Panc1 (cell line): ENCODE measurements at regions not wholly inside any gene's neighbourhood (a gene's known extent, or its start where the extent isn't known, plus 50 kb on each side); places are given as distances from the start of the nearest gene placed in this dataset.

Experiments
- ATAC-seq: fragments of 200-7000 bp; cut with Tn5 transposase; 2 replicates; pipeline ENCODE4 v1.9.1; 2020; ENCODE audit warnings: mild to moderate bottlenecking, moderate library complexity
- BruUV-seq: library from RNA; stranded (reverse); fragments of 400-500 nt; replicated peaks from 2 replicates; lab custom pipeline; 2021; lab: Mats Ljungman, UMichigan
- CTCF ChIA-PET: fragments of 300-600 bp; sonication (Branson Sonifier 250); formaldehyde crosslinking; loops from one replicate; lab custom pipeline; 2022; ENCODE audit warnings: antibody characterized with exemption; lab: Charles Lee
- POLR2A ChIA-PET: fragments of 300-600 bp; sonication (Branson Sonifier 250); formaldehyde crosslinking; loops from one replicate; lab custom pipeline; 2022; ENCODE audit warnings: antibody characterized with exemption; lab: Charles Lee
- DNase-seq: peaks from one replicate; pipeline ENCODE4 v3.0.0-alpha.2; 2010; ENCODE audit warnings: low read depth, low spot score
- H3K27ac ChIP-seq: 2 replicates; pipeline ENCODE4 v1.5.1; 2011; ENCODE audit warnings: mild to moderate bottlenecking, low read length, inconsistent platforms
- H3K27me3 ChIP-seq: fragments of 200-500 bp; sonication (Bioruptor generic); 2 replicates; pipeline ENCODE4 v1.6.0; 2014; ENCODE audit warnings: low read length, inconsistent platforms; ENCODE audit not compliant: control insufficient read depth, insufficient read depth
- H3K36me3 ChIP-seq: fragments of 200-500 bp; sonication (Bioruptor generic); 2 replicates; pipeline ENCODE4 v1.5.1; 2014; ENCODE audit warnings: inconsistent platforms, mild to moderate bottlenecking, low read length, moderate library complexity; ENCODE audit not compliant: control insufficient read depth, insufficient read depth
- H3K4me1 ChIP-seq: 2 replicates; pipeline ENCODE4 v1.5.1; 2011; ENCODE audit warnings: inconsistent platforms, mild to moderate bottlenecking, low read length, moderate library complexity; ENCODE audit not compliant: control insufficient read depth, insufficient read depth
- H3K4me3 ChIP-seq, 2 experiments: 2 replicates each; pipeline ENCODE4 v1.5.1; 2011 to 2012; ENCODE audit warnings: low read depth in 2 of 2, low read length in 2 of 2, mild to moderate bottlenecking in 2 of 2, inconsistent platforms in 1 of 2, moderate library complexity in 1 of 2
- H3K9me3 ChIP-seq: fragments of 200-500 bp; sonication (Bioruptor generic); 2 replicates; pipeline ENCODE4 v1.5.1; 2014; ENCODE audit warnings: low read depth, mild to moderate bottlenecking, inconsistent platforms, low read length, moderate library complexity; ENCODE audit not compliant: control insufficient read depth, insufficient read depth
- POLR2AphosphoS5 ChIP-seq: IDR thresholded peaks from 2 replicates; pipeline ENCODE4 v1.6.1; 2012; ENCODE audit warnings: mild to moderate bottlenecking, low read depth, low read length, moderate library complexity
- SIN3A ChIP-seq: IDR thresholded peaks from 2 replicates; pipeline ENCODE4 v1.6.1; 2012; ENCODE audit warnings: low read depth, mild to moderate bottlenecking, low read length, moderate library complexity, borderline replicate concordance; ENCODE audit not compliant: insufficient read depth
- TCF7L2 ChIP-seq: IDR thresholded peaks from 2 replicates; pipeline ENCODE4 v1.6.1; 2011; ENCODE audit warnings: mild to moderate bottlenecking, low read depth, low read length, inconsistent platforms
- in situ Hi-C: cut with HindIII; loops from 2 replicates; pipeline ENCODE4 v1.10.0; 2016; ENCODE audit warnings: low sequenced_read_pairs, low pct_unique_long_range_greater_than_20kb
- intact Hi-C: fragments of 100-400 bp; cut with micrococcal nuclease; formaldehyde crosslinking; loops from one replicate; pipeline ENCODE4 v1.10.0; 2022; ENCODE audit not compliant: unreplicated experiment
- TF ChIP-seq, protein P1 (sequence below), 2 experiments: IDR thresholded peaks; 2 replicates each; pipeline ENCODE4 v1.6.1; 2011 to 2012; ENCODE audit warnings: low read depth in 2 of 2, control low read depth in 1 of 2, low read length in 1 of 2, mild to moderate bottlenecking in 1 of 2, moderate library complexity in 1 of 2; ENCODE audit not compliant: insufficient read depth in 1 of 2
- TF ChIP-seq, protein P2 (sequence below): fragments of 450-650 bp; IDR thresholded peaks from 2 replicates; pipeline ENCODE4 v1.5.1; 2017; ENCODE audit warnings: mild to moderate bottlenecking

DNA sequence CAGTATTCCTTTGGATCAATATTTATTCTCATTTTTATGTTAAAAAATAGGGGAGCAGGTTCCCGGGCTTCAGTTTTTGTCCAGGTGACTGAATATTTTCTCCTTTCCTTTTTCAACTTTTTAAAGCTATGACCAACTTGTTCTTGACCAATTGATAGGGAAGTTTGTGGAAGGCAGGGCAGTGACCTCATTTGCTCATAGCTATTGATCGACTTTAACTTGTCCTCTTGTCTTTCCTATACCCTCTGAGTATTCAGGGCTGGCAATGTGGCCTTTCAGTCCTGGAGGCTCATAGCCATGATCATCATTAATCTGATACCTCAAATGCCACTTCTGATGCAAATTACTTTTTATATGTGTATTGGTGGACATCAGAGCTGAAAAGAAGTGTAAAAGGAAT is 448.8 kb downstream of the KIF16B start:
- H3K27me3 ChIP-seq: no peaks in the 10 kb centered on the region
- ChIA-PET CTCF (no interaction called here), POLR2A (no interaction called here)
- BruUV-seq: no TSS peak
- H3K36me3 ChIP-seq: no peaks in the 10 kb centered on the region
- H3K27ac ChIP-seq: no peak overlapping the region
- ATAC-seq (no peak), DNase-seq (no peak)
- in situ Hi-C loops (no loop called here), intact Hi-C loops (no loop called here)
- no peak for TF ChIP-seq TCF7L2
- TF ChIP-seq POLR2AphosphoS5: no peak
- TF ChIP-seq, protein P1, sequence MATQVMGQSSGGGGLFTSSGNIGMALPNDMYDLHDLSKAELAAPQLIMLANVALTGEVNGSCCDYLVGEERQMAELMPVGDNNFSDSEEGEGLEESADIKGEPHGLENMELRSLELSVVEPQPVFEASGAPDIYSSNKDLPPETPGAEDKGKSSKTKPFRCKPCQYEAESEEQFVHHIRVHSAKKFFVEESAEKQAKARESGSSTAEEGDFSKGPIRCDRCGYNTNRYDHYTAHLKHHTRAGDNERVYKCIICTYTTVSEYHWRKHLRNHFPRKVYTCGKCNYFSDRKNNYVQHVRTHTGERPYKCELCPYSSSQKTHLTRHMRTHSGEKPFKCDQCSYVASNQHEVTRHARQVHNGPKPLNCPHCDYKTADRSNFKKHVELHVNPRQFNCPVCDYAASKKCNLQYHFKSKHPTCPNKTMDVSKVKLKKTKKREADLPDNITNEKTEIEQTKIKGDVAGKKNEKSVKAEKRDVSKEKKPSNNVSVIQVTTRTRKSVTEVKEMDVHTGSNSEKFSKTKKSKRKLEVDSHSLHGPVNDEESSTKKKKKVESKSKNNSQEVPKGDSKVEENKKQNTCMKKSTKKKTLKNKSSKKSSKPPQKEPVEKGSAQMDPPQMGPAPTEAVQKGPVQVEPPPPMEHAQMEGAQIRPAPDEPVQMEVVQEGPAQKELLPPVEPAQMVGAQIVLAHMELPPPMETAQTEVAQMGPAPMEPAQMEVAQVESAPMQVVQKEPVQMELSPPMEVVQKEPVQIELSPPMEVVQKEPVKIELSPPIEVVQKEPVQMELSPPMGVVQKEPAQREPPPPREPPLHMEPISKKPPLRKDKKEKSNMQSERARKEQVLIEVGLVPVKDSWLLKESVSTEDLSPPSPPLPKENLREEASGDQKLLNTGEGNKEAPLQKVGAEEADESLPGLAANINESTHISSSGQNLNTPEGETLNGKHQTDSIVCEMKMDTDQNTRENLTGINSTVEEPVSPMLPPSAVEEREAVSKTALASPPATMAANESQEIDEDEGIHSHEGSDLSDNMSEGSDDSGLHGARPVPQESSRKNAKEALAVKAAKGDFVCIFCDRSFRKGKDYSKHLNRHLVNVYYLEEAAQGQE (IDR thresholded peaks at IDR 0.05; ENCODE audit: insufficient read depth in 1 of 2, low read depth in 2 of 2, low read length in 1 of 2): no peak
- TF ChIP-seq, protein P2, sequence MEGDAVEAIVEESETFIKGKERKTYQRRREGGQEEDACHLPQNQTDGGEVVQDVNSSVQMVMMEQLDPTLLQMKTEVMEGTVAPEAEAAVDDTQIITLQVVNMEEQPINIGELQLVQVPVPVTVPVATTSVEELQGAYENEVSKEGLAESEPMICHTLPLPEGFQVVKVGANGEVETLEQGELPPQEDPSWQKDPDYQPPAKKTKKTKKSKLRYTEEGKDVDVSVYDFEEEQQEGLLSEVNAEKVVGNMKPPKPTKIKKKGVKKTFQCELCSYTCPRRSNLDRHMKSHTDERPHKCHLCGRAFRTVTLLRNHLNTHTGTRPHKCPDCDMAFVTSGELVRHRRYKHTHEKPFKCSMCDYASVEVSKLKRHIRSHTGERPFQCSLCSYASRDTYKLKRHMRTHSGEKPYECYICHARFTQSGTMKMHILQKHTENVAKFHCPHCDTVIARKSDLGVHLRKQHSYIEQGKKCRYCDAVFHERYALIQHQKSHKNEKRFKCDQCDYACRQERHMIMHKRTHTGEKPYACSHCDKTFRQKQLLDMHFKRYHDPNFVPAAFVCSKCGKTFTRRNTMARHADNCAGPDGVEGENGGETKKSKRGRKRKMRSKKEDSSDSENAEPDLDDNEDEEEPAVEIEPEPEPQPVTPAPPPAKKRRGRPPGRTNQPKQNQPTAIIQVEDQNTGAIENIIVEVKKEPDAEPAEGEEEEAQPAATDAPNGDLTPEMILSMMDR: no peak
- TF ChIP-seq SIN3A: no peak
- no peak overlapping the region for H3K4me3 ChIP-seq
- H3K9me3 ChIP-seq: no peaks in the 10 kb centered on the region
- H3K4me1 ChIP-seq: no peaks in the 10 kb centered on the region

DNA sequence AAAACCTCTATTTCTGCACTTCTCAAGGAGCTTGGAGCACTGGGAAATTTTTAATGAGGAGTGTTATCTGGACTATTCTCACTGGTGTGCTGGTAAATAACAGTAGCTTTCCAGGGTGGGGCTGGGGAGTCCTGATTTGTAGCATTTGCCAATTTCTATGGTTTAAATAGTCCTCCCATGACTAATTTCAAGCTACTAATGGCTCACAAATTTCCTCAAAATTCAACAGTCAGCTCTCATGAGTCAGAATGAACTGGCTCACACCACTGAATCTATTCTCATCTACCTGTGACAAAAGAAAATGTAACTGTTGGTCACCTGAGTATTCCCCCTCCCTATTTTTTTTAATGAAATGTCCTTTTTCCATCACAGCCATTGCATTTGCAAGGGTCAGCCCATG is 449.6 kb downstream of the KIF16B start:
- Histone ChIP-seq H3K9me3 (no peaks in the 10 kb centered on the region), H3K4me1 (no peaks in the 10 kb centered on the region), H3K27ac (no peak overlapping the region), H3K4me3 (no peak overlapping the region), H3K36me3 (no peaks in the 10 kb centered on the region), H3K27me3 (no peaks in the 10 kb centered on the region)
- ChIA-PET POLR2A (no interaction called here), CTCF (no interaction called here)
- intact Hi-C loops (no loop called here), in situ Hi-C loops (no loop called here)
- ATAC-seq: no peak
- TF ChIP-seq SIN3A: no peak
- TF ChIP-seq POLR2AphosphoS5: no peak
- TF ChIP-seq, protein P1 (IDR thresholded peaks at IDR 0.05; ENCODE audit: insufficient read depth in 1 of 2, low read depth in 2 of 2, low read length in 1 of 2): no peak
- no peak for TF ChIP-seq TCF7L2
- TF ChIP-seq, protein P2: no peak
- no peak for DNase-seq
- BruUV-seq: no TSS peak
